CD4-positive, alpha-beta T cell treated with Interleukin-17A for 1 hour (primary cell): ENCODE measurements at regions not wholly inside any gene's neighbourhood (a gene's known extent, or its start where the extent isn't known, plus 50 kb on each side); places are given as distances from the start of the nearest gene placed in this dataset.
"Not testable (repeated sequence)": the region's sequence is repeated elsewhere in the genome, so short reads cannot be mapped to it uniquely, and the experiment has no call there.

Experiments
- DNase-seq: peaks from one replicate; pipeline ENCODE4 v3.0.0-alpha.2; 2020

GRCh38 chr15:88997531-88997930, 84.4 kb upstream of the MFGE8 start:
- no peak for DNase-seq

- no peak for DNase-seq
Measured at GRCh38 chr15:88998980-88999713, 86.0 kb upstream of the MFGE8 start.

DNA sequence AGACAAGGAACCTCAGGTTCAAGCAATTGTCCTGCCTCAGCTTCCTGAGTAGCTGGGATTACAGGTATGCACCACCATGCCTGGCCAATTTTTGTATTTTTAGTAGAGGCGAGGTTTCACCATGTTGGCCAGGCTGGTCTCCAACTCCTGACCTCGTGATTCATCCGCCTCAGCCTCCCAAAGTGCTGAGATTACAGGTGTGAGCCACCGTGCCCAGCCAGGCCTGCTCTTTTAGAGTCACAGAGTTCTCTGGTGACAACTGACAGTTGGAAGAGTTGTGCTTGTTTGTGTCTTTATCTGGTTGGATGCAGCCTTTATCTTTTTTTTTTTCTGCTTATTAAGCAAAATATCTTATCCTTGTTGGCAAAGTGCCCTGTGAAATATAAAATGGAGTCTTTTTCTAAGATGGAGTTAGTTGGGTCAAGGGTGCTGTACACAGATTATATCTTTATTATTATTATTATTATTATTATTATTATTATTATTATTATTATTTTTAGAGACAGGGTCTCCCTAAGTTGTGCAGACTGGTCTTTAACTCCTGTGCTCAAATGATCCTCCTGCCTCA, 86.5 kb upstream of the ABHD2 start:
- DNase-seq = not testable (repeated sequence)

DNA sequence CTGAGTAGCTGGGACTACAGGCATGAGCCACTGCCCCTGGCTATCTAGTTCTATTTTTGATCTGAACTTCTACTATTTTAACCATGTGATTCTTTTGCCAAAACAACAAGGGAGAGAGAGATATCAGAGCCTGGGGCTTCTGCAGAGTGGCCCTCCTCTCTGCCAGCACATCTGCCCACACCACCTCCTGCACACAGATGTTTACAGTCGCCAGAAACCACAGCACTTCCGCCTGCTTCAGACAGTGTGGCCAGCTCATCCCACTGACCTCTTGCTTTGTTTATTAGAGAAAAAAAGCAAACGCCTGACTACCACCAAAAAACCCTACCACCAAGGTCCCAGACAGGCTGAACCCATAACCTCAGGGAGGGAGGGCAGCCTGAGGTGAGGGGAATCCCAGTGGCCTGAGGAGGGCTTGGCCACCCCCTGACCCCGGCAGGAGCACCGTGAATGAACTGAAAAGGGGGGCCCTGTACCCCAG, 85.9 kb upstream of the ABHD2 start:
- no peak for DNase-seq

- no peak for DNase-seq
Measured at GRCh38 chr15:89002830-89003229, 85.4 kb upstream of the ABHD2 start.

GRCh38 chr15:89003865-89004725, 84.2 kb upstream of the ABHD2 start:
- no peak for DNase-seq

DNA sequence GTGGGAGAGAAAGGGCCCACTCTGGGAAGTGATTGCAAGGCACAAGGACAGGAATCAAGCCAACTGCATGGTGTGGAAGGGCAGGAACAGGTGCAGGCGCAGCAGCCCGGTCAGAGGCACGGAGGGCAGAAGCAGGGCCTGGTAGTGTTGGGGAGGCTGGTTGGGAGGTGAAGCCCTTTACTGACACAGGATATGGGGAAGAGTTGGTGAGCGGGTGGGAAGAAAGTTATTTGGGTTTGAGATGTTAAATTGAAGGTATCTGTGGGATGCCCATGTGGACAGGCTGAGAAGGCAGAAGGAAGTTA, 83.6 kb upstream of the ABHD2 start:
- DNase-seq = no peak

GRCh38 chr15:89007527-89007926, 80.7 kb upstream of the ABHD2 start:
- DNase-seq = not testable (repeated sequence)

GRCh38 chr15:89007989-89008388, 80.3 kb upstream of the ABHD2 start:
- no peak for DNase-seq

GRCh38 chr15:89009080-89009479, 79.2 kb upstream of the ABHD2 start:
- no peak for DNase-seq

DNA sequence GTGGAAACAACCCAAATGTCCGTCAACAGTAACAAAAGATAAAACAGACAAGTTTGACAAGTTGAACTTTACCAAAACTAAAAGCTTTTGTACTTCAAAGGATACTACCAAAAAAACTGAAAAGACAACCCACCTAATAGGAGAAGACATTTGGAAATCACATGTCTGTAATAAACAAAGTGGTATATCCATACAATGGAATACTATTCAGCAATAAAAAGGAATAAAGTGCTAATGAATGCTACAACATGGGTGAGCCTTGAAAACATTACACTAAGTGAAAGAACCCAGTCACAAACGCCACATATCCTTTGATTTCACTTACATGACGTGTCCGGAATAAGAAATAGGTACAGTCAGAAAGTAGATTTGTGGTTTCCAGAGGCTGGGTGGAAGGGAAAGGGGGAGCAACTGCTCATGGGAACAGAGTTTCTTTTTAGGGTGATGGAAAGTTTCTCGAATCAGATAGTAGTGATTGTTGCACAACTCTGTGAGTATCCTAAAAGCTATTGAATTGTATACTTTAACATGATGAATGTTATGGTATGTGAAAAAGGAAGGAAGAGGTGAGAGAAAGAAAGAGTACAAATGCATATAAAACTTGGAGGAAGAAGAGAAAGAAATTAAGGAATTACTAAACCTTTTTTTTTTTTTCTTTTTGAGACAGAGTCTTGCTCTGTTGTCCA, 72.7 kb upstream of the ABHD2 start:
- DNase-seq = no peak

DNA sequence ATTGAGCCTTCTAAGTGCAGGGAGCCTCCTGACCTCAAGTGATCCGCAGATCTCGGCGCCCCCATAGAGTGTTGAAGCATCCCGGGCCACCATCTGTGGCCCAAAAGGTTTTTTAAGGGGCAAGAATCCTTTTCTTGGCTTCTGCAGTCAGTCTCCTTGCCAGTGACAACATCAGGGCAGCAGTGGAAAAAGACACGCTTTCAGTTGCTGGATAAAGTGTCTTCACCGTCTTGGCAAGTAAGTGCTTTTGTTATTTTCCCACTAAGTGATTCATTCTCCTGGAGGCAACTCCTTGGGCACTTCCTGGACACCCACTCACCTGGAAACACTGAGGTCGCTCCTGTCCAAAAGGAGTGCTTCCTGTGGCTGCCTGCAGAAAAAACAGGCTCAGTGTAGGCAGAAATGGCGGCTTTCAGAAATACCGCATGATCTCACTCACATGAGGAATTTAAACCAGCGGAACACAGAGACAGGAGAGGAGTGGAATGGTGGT, 71.7 kb upstream of the ABHD2 start:
- no peak for DNase-seq

GRCh38 chr15:89017370-89018066, 70.7 kb upstream of the ABHD2 start:
- DNase-seq = peak; percentile 87

GRCh38 chr15:89018207-89018606, 70.0 kb upstream of the ABHD2 start:
- no peak for DNase-seq

- no peak for DNase-seq
Measured at GRCh38 chr15:89019436-89019835, 68.8 kb upstream of the ABHD2 start.

- no peak for DNase-seq
Measured at GRCh38 chr15:89021224-89021623, 67.0 kb upstream of the ABHD2 start.

DNA sequence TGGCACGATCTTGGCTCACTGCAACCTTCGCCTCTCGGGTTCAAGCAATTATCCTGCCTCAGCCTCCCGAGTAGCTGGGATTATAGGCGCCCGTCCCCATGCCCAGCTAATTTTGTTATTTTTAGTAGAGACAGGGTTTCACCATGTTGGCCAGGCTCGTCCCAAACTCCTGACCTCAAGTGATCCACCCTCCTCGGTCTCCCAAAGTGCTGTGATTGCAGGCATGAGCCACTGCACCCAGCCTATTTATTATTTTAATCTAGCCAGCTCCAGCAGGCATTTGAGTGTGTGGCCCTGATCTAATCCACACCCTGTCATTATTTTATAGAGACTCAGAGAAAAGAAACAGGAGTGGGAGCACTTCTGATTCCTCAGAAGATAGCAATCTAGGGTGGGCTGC, 66.4 kb upstream of the ABHD2 start:
- DNase-seq = not testable (repeated sequence)

GRCh38 chr15:89023311-89023961, 64.8 kb upstream of the ABHD2 start:
- DNase-seq = no peak

DNA sequence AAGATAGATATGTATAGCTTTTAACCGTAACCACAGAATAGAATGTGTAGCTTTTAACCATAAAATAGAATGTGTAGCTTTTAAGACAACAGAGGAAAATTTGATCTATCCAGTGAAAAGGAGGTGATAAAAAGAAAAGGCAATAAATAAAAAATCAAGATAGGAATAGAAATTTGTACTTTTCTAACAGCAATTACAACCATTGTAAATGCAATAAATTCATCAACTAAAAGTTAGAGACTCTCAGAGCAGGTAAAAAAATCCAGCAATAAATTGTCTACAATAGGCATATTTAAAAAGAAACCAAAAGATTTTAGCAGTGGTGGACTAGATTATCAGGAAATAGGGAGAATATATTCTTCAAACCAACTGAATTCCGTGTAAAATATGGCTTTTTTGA, 63.8 kb upstream of the ABHD2 start:
- DNase-seq = no peak

DNA sequence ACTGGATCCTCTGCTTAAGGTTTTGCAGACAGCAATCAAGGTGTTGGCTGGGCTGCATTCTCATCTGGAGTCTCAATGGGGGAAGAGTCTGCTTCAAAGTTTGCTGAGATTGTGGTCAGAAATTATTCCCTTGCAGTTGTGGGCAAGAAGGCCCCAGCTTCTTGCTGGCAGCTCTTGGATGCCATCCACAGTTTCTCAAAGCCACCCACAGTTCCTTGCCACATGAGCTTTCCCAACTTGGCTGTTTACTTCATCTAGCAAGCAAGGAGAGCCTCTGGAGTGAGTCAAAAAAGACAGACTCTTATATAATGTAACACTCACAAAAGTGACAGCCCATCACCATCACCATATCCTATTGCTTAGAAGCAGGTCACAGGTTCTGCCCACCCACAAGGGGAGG, 62.1 kb upstream of the ABHD2 start:
- no peak for DNase-seq

GRCh38 chr15:89028036-89028435, 60.2 kb upstream of the ABHD2 start:
- DNase-seq = no peak

DNA sequence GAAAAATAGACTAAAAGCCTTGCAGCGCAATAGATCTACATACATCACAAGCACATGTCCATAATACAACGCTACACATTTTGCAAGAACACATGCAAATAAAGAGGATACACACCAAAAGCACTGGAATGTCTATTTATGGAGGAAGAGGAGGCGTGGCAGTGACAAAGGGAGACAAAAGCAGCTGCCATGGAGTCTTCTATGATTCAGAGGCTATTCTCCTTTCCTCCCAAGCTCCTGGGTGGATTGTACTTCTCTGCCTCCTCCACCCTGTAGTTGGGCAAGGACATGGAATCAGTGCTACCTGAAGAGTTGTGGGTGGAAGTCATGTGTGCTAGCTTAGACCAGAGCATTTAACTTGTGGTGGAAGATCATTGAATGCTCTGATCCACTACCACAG, 57.9 kb upstream of the ABHD2 start:
- no peak for DNase-seq
